GM10266 (cell line): ENCODE measurements at regions not wholly inside any gene's neighbourhood (a gene's known extent, or its start where the extent isn't known, plus 50 kb on each side); places are given as distances from the start of the nearest gene placed in this dataset.

ENCODE experiments used
- DNase-seq: peaks from one replicate; pipeline ENCODE4 v3.0.0; 2012; ENCODE audit errors: extremely low spot score
- TF ChIP-seq, protein P1 (sequence below): IDR thresholded peaks from 2 replicates; pipeline ENCODE4 v1.5.1; 2012; ENCODE audit warnings: mild to moderate bottlenecking, low read depth; ENCODE audit not compliant: control insufficient read depth, insufficient read depth; ENCODE audit errors: missing control alignments

DNA sequence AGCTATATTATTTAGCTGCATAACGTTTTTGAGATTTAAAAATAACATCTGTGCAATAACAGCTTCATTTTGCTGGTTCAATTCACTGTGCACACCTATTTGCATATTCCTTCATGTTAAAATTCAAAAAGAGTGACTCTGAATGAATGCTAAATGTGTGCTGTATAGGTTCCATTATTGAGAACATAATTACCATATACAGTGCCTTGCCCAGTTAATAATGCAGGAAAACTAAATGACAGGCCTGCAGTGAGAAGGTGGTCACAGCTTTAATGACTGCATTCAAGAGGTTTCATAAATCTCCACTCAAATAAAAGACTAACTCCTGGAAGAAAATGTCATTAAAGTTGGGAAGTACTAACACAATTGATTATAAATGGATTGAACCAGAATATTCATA is 1183.2 kb upstream of the ADGRL3 start:
- TF ChIP-seq, protein P1, sequence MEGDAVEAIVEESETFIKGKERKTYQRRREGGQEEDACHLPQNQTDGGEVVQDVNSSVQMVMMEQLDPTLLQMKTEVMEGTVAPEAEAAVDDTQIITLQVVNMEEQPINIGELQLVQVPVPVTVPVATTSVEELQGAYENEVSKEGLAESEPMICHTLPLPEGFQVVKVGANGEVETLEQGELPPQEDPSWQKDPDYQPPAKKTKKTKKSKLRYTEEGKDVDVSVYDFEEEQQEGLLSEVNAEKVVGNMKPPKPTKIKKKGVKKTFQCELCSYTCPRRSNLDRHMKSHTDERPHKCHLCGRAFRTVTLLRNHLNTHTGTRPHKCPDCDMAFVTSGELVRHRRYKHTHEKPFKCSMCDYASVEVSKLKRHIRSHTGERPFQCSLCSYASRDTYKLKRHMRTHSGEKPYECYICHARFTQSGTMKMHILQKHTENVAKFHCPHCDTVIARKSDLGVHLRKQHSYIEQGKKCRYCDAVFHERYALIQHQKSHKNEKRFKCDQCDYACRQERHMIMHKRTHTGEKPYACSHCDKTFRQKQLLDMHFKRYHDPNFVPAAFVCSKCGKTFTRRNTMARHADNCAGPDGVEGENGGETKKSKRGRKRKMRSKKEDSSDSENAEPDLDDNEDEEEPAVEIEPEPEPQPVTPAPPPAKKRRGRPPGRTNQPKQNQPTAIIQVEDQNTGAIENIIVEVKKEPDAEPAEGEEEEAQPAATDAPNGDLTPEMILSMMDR: no peak
- no peak for DNase-seq

DNA sequence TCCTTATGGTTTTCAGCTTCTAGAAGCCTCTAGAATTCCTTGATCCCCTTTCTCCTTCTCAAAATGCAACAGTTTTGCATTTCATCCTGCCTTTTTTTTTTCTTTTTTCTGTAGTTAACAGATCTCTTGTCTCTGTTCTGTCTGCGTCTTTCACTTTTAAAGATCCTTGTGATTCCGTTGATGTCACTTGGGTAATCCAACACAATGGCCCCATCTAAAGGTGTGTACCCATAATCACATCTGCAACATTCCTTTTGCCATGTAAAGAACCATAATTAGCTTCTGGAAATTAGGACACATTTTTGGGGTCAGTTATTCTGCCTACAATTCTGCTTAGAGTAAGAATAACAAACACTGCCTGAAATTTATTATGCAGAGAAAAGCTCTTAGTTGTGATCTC is 1180.9 kb upstream of the ADGRL3 start:
- no peak for DNase-seq
- TF ChIP-seq, protein P1: no peak

DNA sequence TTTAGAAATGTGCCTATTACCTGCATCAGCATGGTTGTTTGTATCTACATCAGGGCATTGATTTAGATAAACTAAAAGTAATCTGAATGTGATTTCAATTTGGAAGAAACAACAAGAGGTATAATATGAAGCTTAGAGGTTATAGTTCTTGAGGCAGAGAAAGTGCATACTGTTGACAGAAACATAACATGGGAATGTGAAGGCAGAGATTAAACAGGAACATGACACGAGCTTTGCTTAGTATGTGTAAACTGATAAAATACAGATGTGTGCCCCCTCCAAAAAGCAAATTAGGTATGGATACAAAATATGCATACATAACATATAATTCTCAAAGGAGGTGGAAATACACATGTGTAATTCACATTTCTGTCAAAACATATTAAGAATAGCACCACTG is 1180.2 kb upstream of the ADGRL3 start:
- no peak for DNase-seq
- TF ChIP-seq, protein P1: no peak

DNA sequence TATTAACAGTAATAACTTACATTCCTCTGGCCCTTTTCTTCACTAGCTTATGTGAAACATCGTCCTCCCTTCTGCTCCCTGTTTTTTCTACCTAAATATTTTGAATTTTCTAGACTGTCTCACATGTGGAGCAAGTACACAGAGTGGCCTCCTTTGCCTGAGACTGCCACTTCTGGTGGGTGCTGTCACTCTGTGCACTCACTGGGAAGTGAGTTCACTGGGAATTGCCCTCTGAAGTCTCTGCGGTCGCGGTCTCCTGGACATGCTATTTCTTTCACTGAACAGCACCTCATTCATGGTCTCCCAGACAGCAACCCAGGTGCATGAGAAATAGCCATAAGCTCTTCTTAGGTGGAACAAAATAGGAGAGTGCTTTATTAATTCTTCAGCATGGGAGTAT is 1179.7 kb upstream of the ADGRL3 start:
- no peak for DNase-seq
- TF ChIP-seq, protein P1: no peak

DNA sequence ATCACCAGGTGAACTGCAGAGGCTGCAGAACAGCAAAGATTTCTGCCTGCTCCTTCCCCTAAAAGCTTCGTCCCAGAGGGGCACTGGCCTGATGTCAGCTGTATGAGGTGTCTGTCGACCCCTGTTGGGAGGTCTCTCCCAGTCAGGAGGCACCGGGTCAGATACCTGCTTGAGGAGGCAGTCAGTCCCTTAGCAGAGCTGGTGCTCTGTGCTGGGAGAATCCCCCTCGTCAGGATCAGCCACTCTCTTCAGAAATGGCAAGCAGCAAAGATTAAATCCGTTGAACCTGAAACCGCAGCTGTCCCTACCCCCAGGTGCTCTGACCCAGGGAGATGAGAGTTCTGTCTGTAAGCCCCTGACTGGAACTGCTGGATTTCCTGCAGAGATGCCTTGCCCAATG is 1166.3 kb upstream of the ADGRL3 start:
- DNase-seq: no peak
- TF ChIP-seq, protein P1: no peak

DNA sequence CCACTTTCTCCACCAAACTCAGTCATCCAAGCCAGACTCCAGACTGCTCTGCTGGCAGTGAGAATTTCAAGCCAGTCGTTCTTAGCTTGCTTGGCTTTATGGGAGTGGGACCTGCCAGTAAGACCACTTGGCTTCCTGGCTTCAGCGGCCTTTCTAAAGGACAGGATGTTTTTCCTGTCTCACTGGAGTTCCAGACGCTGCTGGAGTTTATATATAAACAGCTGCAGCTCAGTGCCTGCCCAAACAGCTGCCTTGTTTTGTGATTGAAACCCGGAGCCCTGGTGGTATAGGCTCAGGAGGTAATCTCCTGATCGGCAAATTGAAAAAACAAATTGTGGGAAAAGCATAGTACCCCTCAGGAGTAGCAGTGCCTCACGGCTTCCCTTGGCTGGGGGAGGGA is 1165.8 kb upstream of the ADGRL3 start:
- no peak for DNase-seq
- TF ChIP-seq, protein P1: no peak

DNA sequence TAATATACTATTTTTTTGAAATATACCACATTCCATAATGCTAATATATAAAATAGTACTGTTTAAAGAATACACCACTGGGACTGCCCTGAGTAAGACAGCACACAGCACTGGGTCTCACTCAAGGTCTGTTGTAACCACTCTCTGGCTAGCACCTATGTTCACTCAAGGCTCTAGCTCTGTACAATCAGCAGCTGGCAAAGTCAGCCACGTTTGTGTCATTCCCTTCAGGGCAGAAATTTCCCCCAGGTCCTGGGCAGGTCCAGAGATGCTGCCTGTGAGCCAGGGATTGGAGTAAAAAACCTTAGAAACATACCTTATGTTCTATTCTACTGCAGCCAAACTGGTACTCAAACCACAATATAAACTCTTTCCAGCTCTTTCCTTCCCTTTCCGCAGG is 1160.2 kb upstream of the ADGRL3 start:
- DNase-seq: no peak
- TF ChIP-seq, protein P1: no peak
